Sigmoid colon (tissue), 4 donors: ENCODE measurements at regions not wholly inside any gene's neighbourhood (a gene's known extent, or its start where the extent isn't known, plus 50 kb on each side); places are given as distances from the start of the nearest gene placed in this dataset.

ENCODE experiments used
- CTCF ChIP-seq, 4 experiments: fragments of 450-650 bp in 3 of 4; fragments of 200-600 bp in 1 of 4; IDR thresholded peaks; one replicate each; pipeline ENCODE4 v1.5.1; 2016 to 2019; ENCODE audit warnings: antibody characterized with exemption in 4 of 4, mild to moderate bottlenecking in 3 of 4, moderate library complexity in 2 of 4
- EP300 ChIP-seq, 4 donors: sonication (generic); formaldehyde crosslinking; IDR thresholded peaks; one replicate each; pipeline ENCODE4 v1.6.1; 2017; ENCODE audit warnings: antibody characterized with exemption in 4 of 4
- POLR2A ChIP-seq, 2 donors: fragments of 450-650 bp; IDR thresholded peaks; one replicate each; pipeline ENCODE4 v1.6.1; 2016; ENCODE audit warnings: antibody characterized with exemption in 2 of 2, mild to moderate bottlenecking in 2 of 2, moderate library complexity in 2 of 2
- POLR2AphosphoS5 ChIP-seq, 4 donors: sonication (generic); formaldehyde crosslinking; IDR thresholded peaks; one replicate each; pipeline ENCODE4 v1.6.1; 2017; ENCODE audit warnings: antibody characterized with exemption in 4 of 4

- no peak for TF ChIP-seq CTCF (IDR thresholded peaks at IDR 0.05)
- no peak for TF ChIP-seq POLR2A (IDR thresholded peaks at IDR 0.05)
- TF ChIP-seq POLR2AphosphoS5 (IDR thresholded peaks at IDR 0.05) = no peak
- TF ChIP-seq EP300 (IDR thresholded peaks at IDR 0.05) = no peak
Measured at GRCh38 chr1:184210862-184211261, 159.3 kb downstream of the TSEN15 start.
